HG02759 (cell line): ENCODE measurements at regions not wholly inside any gene's neighbourhood (a gene's known extent, or its start where the extent isn't known, plus 50 kb on each side); places are given as distances from the start of the nearest gene placed in this dataset.

Source experiments
- ATAC-seq: cut with Tn5 transposase; IDR thresholded peaks from one replicate; pipeline ENCODE4 v1.9.1; 2021; ENCODE audit warnings: mild to moderate bottlenecking, moderate library complexity; ENCODE audit not compliant: unreplicated experiment

- ATAC-seq, result no peak
These were observed 1430.1 kb upstream of the SPRY2 start for GRCh38 chr13:81770868-81771505.

DNA sequence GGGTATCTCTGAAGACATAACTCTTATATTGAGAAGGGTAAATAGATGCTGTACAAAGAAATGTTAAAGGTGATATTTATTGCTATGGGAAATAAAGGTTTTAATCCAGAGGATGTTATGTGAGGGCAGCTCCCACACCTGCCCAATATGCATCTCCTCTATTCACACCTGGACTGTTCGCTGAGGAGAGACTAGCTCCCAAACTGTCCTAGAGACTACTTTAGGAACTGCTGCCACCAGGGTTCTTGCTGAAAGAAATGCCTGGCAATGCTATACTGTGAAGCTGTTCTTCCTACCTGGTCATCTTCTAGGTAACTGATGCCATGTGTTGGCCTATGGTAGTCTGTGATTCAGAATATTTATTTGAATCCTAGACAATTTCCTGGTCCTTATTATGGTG lies 1421.5 kb upstream of the SPRY2 start:
- no peak for ATAC-seq

- no peak for ATAC-seq
These were observed 1419.4 kb upstream of the SPRY2 start for GRCh38 chr13:81760316-81760715.

DNA sequence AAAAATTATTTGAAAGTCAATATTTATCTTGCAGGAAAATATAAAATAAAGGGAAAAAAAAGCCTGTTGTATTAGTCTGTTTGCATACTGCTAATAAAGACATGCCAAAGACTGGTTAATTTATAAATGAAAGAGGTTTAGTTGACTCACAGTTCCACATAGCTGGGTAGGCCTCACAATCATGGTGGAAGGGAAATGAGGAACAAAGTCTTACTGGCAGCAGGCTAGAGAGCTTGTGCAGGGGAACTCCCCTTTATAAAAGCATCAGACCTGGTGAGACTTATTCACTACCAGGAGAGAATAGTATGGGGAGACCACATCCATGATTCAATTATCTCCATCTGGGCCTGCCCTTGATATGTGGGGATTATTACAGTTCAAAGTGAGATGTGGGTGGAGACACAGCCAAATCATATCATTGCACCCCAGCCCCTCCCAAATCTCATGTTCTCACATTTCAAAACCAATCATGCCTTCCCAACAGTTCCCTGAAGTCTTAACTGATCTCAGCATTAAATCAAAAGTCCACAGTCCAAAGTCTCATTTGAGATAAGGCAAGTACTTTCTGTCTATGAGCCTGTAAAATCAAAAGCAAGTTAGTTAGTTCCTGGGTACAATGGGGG lies 1416.5 kb upstream of the SPRY2 start:
- ATAC-seq, result no peak

DNA sequence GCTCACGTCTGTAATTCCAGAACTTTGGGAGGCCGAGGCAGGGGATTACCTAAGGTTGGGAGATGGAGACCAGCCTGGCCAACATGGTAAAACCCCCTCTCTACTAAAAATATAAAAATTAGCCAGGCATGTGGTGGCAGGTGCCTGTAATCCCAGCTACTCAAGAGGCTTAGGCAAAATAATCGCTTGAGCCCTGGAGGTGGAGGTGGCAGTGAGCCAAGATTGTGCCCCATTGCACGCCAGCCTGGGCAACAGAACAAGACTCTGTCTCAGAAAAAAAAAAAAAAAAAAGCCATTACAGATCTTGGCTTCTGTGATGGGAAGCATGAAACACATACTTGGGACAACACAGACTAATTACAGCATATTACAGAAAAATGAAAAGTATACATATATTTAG lies 1404.5 kb upstream of the SPRY2 start:
- ATAC-seq, result no peak

- ATAC-seq, result no peak
These were observed 1397.4 kb upstream of the SPRY2 start for GRCh38 chr13:81738364-81738763.

DNA sequence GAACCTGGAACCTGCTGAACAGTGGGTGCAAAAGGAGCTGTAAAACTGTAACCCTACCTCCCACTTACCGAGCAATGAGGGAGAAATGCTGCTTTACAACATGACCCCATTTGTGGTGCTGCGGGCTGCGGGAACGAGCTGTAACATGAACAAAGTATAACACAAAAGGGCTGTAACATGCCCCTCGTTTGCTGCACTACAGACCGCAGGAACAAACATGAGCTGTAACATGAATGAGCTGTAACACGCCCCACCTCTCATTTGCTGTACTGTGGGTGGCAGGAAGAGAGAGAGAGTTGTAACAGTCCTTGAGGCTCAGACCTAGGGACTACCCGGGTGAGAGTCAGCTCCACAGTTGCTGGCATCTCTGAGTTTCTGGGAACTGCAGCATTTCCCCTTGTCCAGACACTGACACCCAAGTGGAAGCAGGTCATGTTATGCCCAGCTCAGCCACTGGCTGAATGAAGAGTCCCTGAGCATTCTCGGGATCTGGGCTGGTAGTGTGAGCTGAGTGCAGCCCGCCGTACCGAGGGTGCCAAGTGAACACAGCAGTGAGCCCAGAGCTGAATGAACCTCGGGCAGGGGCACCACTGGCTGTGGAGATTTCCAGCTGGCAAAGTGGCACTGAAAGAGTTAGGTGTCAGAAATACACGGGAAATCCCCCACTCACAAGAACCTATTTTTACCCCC lies 1385.3 kb upstream of the SPRY2 start:
- no peak for ATAC-seq

DNA sequence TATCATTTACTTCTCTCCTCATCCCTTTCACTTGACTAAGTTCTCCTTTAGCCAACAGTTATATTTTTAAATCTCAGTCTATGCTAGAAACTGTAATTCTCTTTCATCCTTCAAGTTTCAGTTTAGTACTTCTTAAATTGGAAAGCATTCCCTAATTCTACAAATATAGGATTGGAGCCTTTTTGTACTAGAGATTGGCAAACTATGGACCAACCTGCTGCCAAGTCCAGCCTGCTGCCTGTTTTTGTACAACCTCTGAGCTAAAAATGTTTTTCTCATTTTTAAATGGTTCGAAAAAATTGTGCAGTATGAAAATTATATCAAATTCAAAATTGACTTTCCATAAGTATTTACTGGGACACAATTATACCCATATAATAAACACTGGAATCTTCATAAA lies 1381.5 kb upstream of the SPRY2 start:
- ATAC-seq, result no peak

GRCh38 chr13:81721400-81721799 lies 1380.5 kb upstream of the SPRY2 start:
- ATAC-seq, result no peak

DNA sequence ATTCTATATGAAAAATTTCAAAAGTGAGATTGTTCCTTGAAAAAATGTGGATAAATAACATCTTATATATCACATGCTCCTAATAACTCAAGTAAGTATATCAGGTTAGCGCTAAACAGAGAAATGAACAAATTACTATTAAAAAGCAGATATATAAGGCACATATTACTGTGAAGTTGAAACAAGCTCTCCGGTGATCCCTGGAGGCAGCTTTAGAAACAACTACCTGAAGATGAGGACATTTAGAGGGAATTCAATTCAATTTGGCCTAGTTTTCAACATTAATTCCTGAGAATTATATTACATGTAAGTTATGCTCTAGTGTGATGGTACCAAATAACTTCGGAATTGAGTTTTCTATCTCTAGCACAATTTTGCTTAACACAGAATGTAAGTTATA lies 1373.6 kb upstream of the SPRY2 start:
- ATAC-seq, result no peak

DNA sequence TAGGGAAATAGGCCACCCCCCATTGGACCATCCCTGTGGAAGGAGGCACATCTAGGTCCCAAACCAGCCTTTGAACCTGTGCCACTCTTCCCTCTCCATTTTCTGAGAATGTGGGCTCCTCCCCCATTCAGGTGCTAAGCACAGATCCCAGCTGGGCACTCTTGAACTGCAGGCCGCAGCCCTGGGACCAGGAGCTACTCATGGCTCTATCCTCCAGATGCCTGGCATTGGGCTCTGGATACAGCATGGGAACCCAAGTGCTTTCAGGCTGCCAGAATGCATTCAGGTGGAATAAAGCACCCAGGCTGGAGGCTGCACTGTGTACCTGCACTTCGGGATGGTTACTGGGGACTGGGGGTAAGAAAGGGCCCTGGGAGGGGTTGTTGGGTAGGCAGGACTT lies 1372.3 kb upstream of the SPRY2 start:
- ATAC-seq, result no peak

- ATAC-seq, result no peak
These were observed 1356.9 kb upstream of the SPRY2 start for GRCh38 chr13:81697826-81698225.

- no peak for ATAC-seq
These were observed 1346.0 kb upstream of the SPRY2 start for GRCh38 chr13:81686877-81687276.

DNA sequence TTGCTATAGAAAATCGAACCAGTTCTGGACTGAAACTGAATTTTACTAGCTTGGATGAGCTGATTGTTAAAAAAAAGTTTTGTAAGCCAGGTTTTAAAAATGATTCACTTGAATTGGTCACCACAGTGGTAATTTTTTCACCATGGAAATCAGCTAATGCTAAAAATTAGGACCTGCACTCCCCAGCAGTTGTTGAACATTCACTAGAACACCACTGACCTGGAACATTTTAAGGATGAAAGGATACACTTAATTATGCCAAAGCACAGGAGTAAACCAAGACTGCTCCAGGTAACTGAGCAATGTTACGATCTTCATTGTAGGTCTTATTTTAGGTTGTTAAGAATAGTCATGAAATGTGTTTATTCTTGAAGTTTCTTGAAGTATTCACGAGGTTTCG lies 1342.6 kb upstream of the SPRY2 start:
- no peak for ATAC-seq

DNA sequence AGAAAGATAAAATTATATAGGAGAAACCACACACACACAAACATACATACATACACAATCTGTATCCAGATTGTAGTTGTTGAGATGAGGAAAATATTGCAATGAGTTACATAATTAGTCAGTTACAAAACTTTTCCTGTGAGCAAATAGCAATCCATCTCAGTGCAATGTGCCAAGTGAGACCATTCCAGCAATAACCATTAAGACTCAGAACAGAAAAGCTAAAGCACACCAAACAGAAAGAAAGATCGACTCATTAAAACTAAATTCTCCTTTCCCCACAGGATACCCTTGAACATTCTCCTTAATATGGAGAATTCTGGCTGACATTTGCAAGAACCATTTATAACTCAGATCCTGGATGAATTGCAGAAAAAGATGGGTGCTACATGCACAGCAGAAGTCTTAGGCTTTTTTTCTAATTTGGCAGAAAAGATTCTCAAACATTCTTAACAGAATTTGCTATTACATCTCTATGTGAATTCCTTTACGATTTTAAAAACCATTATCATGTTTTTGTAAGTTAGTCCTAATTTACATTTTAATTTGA lies 1341.2 kb upstream of the SPRY2 start:
- ATAC-seq, result no peak

GRCh38 chr13:81677857-81678256 lies 1336.9 kb upstream of the SPRY2 start:
- ATAC-seq, result no peak

DNA sequence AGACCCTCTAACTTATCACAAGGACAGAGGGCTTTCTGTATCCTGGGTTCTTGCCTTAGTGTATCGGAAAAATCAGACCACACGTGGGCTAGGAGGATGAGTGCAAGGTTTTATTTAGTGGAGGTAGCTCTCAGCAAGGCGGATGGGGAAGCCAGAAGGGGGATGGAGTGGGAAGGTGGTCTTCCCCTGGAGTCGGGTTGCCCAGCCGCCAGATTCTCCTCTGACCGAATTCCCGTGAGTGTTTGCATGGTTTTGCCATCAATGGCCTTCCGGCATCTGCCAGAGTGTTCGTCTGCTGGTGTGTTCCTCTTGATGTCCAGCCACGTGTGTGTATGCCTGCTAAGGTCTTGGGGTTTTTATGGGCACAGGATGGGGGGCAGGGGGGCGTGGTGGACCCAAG lies 1335.1 kb upstream of the SPRY2 start:
- ATAC-seq, result no peak

- no peak for ATAC-seq
These were observed 1330.1 kb upstream of the SPRY2 start for GRCh38 chr13:81671064-81671463.

GRCh38 chr13:81670048-81670447 lies 1329.1 kb upstream of the SPRY2 start:
- no peak for ATAC-seq

- ATAC-seq, result no peak
These were observed 1323.9 kb upstream of the SPRY2 start for GRCh38 chr13:81664872-81665271.

DNA sequence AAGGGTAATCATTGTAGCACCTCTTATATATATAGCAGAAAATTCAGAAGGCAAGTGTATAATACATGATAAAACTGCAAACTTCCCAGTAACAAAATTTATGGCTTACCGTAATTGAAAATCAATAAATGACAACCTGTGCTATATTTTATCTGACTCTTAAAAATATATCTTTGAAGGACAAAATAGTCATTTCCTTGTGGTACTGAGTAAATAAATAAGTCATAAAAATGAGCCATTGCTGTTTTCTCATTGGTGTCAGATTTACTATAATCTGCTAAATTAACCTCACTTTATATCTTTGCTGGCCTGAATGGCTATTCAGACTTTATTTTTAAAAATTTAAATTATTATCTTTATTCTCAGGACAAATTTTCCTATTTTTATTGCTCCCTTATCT lies 1319.1 kb upstream of the SPRY2 start:
- ATAC-seq, result no peak
